ENCODE measurements at regions not wholly inside any gene's neighbourhood (a gene's known extent, or its start where the extent isn't known, plus 50 kb on each side); places are given as distances from the start of the nearest gene placed in this dataset.
"Not testable (repeated sequence)": the region's sequence is repeated elsewhere in the genome, so short reads cannot be mapped to it uniquely, and the experiment has no call there.

GRCh38 chr7:101723835-101724234 lies 93.6 kb upstream of the CUX1 start:
- Histone ChIP-seq H3K27ac (no peak overlapping the region), H3K4me3 (no peak overlapping the region), H3K9me3 (no peaks in the 10 kb centered on the region), H3K4me1 (no peaks in the 10 kb centered on the region), H3K27me3 (no peaks in the 10 kb centered on the region), H3K36me3 (no peaks in the 10 kb centered on the region)
- TF ChIP-seq, protein P1, sequence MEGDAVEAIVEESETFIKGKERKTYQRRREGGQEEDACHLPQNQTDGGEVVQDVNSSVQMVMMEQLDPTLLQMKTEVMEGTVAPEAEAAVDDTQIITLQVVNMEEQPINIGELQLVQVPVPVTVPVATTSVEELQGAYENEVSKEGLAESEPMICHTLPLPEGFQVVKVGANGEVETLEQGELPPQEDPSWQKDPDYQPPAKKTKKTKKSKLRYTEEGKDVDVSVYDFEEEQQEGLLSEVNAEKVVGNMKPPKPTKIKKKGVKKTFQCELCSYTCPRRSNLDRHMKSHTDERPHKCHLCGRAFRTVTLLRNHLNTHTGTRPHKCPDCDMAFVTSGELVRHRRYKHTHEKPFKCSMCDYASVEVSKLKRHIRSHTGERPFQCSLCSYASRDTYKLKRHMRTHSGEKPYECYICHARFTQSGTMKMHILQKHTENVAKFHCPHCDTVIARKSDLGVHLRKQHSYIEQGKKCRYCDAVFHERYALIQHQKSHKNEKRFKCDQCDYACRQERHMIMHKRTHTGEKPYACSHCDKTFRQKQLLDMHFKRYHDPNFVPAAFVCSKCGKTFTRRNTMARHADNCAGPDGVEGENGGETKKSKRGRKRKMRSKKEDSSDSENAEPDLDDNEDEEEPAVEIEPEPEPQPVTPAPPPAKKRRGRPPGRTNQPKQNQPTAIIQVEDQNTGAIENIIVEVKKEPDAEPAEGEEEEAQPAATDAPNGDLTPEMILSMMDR (IDR thresholded peaks at IDR 0.05) = no peak
- no peak for DNase-seq (ENCODE audit: low spot score)

GRCh38 chr7:101724957-101725356 lies 92.5 kb upstream of the CUX1 start:
- Histone ChIP-seq H3K4me3 (no peak overlapping the region), H3K27me3 (no peaks in the 10 kb centered on the region), H3K27ac (no peak overlapping the region), H3K36me3 (no peaks in the 10 kb centered on the region), H3K9me3 (no peaks in the 10 kb centered on the region), H3K4me1 (no peaks in the 10 kb centered on the region)
- TF ChIP-seq, protein P1 (IDR thresholded peaks at IDR 0.05) = no peak
- DNase-seq (ENCODE audit: low spot score) = no peak

DNA sequence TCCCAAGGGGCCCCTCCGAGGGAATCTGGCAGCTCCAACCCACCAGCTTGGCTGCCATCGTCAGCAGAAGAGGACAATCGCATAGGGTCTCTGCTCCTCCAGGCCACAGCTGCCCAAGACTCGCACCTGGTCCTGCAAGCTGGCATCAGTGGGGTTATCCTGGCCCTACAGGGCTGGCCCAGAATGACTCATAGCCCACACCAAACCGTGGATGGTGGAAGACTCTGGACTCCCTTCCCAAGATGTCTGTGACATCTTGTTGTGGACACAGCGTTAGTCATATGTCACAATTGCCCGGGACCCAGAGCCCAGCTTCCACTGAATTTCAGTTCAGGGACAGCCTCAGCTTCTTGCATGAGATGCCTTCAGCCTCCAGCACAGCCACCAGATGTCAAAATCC lies 91.5 kb upstream of the CUX1 start:
- no peak for DNase-seq (ENCODE audit: low spot score)
- Histone ChIP-seq H3K9me3 (no peaks in the 10 kb centered on the region), H3K27me3 (no peaks in the 10 kb centered on the region), H3K4me1 (no peaks in the 10 kb centered on the region), H3K4me3 (no peak overlapping the region), H3K36me3 (no peaks in the 10 kb centered on the region), H3K27ac (no peak overlapping the region)
- TF ChIP-seq, protein P1 (IDR thresholded peaks at IDR 0.05) = no peak

GRCh38 chr7:101727184-101727583 lies 90.2 kb upstream of the CUX1 start:
- H3K27me3 ChIP-seq = no peaks in the 10 kb centered on the region
- no peak overlapping the region for H3K27ac ChIP-seq
- no peaks in the 10 kb centered on the region for H3K4me1 ChIP-seq
- H3K9me3 ChIP-seq = no peaks in the 10 kb centered on the region
- H3K36me3 ChIP-seq = no peaks in the 10 kb centered on the region
- TF ChIP-seq, protein P1 (IDR thresholded peaks at IDR 0.05) = no peak
- no peak for DNase-seq (ENCODE audit: low spot score)
- no peak overlapping the region for H3K4me3 ChIP-seq

GRCh38 chr7:101728128-101728527 lies 89.3 kb upstream of the CUX1 start:
- no peaks in the 10 kb centered on the region for H3K9me3 ChIP-seq
- H3K4me1 ChIP-seq = peaks cover 0 to under 1% of the 10 kb centered on the region in 2 donors
- H3K4me3 ChIP-seq = no peak overlapping the region
- no peak overlapping the region for H3K27ac ChIP-seq
- H3K27me3 ChIP-seq = no peaks in the 10 kb centered on the region
- H3K36me3 ChIP-seq = no peaks in the 10 kb centered on the region
- no peak for DNase-seq (ENCODE audit: low spot score)
- TF ChIP-seq, protein P1 (IDR thresholded peaks at IDR 0.05) = no peak

DNA sequence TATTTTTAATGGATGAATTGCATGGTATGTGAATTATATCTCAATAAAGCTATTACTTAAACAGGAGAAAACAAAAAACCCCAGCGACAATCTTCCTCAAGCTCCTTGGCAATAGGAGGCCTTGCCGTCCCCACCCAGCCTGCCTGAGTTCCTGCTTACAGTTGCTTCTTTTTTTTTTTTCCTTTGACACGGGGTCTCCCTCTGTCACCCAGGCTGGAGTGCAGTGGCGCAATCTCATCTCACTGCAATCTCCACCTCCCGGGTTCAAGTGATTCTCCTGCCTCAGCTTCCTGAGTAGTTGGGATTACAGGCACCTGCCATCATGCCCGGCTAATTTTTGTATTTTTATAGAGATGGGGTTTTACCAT lies 88.6 kb upstream of the CUX1 start:
- H3K9me3 ChIP-seq; H3K36me3 ChIP-seq; H3K4me1 ChIP-seq; DNase-seq (ENCODE audit: low spot score); H3K27ac ChIP-seq; H3K4me3 ChIP-seq; H3K27me3 ChIP-seq: not testable (repeated sequence)
